ENCODE measurements at regions not wholly inside any gene's neighbourhood (a gene's known extent, or its start where the extent isn't known, plus 50 kb on each side); places are given as distances from the start of the nearest gene placed in this dataset.

DNA sequence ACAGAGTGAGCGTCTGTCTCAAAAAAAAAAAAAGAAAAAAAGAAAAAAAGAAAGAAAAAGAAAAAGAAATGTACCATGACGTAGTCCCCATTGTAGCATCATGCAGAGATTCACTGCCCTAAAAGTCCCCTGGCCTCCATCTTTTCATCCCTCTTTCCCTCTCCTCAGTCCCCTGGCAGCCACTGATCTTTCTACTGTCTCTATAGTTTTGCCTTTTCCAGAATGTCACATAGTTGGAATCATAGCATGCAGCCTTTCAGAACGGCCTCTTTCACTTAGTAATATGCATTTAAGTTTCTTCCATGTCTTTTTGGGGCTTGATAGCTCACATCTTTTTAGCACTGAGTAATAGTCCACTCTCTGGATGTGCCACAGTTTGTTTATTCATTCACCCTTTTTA lies 60.5 kb upstream of the NCOR2 start:
- DNase-seq, result no peak

DNA sequence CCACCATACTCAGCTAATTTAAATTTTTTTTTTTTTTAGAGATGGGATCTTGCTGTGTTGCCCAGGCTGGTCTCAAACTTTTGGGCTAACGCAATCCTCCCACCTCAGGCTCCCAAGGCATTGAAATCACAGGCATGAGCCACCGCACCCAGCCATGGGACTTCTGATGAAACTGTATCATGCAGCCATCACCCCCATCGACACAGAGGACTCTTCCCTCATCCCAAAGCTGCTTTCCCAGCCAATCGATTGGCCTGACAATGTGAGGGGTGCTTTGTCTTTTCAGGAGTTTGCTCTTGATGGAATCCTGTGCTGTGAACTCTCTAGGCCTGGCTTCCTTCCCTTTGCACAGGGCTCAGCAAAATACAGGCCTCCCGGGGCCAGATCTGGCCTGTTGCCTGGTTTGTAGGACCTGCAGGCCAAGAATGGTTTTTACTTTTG lies 59.6 kb upstream of the NCOR2 start:
- peak; percentile 23 for DNase-seq

DNA sequence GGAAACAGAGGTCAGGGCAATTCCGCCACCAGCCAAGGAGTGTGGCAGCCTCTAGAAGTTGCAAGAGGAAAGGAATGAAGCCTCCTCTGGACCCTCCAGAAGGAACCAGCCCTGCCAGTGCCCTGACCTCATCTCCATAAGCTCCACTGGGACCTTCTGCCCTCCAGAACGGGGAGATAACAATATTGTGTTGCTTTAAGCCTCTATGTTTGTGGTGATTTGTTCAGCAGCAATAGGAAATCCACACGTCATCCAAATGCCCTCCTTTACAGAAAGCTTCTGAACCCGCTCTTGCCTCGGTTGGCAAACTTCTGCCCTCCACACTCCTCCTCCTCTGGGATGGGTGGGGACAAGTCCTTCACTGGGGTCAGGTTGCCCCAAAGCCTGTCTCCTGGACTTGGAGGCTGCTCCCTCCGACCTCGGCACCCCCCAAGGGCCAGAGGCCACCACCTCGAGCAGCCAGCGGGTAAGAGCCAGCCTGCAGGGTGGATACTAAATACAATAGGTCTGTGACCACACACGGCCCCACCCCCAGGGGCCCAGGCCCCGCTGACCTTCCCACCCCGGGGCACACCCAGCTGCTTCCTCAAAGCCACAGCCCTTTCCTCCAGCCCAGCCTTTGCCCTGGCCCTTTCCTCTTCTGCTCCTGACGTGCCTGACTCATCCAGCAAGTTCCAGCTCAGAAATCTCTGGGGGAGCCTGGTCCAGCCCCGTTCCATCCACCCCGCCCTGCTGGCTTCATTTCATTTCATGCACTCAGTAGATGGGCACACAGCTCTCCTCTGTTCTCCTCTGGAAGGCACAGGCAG lies 58.7 kb upstream of the NCOR2 start:
- no peak for DNase-seq

DNA sequence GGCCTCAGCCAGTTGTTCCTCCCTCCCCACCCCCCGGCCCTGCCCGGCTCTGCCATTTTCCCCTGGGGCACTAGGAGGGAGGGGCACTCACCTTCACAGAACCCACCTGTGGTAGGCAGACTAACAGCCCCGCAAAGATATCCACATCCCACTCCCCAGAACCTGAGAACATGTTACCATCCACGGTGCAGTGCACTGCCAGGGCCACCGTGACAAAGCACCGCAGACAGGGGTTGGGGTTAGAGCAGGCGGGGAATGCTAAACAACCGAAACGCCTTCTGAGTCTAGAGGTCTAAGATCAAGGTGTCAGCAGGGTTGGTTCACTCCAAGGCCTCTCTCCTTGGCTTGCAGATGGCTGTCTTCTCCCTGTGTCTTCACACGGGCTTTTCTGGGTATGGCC lies 57.4 kb upstream of the NCOR2 start:
- no peak for DNase-seq

DNA sequence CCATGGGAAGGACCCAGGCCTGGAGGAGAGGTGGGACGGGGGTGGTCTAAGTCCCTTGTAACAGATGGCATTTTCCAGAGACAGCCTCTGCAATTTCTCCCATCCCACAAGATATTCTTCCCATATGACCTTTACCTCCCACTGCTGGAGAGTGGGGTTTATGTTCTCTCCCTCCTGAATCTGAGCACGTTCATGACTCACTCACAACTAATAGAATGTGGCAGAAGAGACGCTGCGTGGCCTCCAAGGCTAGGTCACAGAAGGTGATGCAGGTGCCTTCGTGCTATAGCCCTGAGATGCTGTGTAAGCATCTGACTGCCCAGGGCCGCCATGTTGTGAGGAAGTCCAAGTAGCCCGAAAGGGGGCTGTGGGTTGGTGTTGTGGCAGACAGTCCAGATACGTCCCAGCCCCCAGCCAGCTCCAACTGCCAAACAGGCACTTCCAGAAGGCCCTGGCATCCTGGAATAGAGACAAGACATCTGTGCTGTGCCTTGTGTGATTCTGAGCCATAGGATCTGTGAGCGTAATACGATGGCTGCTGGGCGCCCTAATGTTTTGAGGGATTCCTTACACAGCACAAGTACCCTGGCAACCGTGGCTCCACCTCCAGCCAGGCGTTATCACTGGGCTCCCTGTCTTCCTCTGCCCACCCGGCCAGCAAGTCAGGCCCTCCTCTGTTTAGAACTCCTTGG lies 56.1 kb upstream of the NCOR2 start:
- no peak for DNase-seq

DNA sequence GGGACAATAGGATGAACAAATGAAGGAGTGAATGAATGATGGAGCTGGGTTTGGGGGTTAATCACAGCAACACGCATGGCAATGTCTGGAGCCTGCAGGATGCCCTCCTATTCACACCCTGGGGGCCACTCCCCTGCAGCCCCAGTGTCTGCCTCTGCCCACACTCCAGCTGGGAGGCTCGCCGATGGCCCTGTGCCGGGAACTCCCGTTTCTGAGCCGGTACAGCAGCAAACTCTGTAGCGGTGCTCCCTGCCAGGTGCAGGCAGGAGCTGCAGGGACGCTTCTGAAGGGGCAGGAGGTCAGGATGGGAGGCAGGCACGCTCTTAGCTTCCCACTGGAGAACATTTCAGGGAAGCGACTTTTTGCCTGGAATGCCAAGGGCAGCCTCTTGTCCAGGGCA lies 55.4 kb upstream of the NCOR2 start:
- peak; percentile 24 for DNase-seq

DNA sequence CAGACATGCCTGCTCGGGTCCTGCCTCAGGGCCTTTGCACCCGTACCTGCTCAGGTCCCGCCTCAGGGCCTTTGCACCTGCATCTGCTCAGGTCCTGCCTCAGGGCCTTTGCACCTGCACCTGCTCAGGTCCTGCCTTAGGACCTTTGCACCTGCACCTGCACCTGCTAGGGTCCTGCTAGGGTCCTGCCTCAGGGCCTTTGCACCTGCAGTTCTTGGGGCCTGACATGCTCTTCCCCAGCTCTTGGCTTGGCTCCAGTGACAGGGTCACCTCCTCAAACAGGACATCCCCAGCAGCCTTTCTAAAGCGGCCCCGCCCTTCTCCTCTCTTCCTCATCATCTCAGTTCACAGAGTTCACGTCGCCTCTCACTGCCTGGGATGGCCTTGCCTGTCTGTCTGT lies 54.9 kb upstream of the NCOR2 start:
- peak; percentile 72 for DNase-seq

DNA sequence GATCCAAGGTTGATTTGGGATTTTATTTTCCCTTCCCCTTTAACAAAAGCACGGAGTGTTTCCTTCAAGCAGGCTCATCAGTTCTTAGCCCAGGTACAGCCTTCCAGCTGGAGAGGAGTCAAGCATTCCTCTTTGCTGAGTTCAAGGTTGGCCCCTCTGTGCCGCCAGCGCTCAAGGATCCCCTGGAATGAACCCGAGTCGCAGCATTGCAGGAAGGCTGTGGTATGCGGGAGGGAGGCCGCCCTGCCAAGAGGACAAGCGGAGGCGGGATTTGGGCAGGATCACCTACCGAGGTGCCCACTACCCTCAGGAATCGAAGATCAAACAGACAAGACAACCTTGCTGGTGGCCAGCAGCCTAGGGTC lies 53.9 kb upstream of the NCOR2 start:
- no peak for DNase-seq

DNA sequence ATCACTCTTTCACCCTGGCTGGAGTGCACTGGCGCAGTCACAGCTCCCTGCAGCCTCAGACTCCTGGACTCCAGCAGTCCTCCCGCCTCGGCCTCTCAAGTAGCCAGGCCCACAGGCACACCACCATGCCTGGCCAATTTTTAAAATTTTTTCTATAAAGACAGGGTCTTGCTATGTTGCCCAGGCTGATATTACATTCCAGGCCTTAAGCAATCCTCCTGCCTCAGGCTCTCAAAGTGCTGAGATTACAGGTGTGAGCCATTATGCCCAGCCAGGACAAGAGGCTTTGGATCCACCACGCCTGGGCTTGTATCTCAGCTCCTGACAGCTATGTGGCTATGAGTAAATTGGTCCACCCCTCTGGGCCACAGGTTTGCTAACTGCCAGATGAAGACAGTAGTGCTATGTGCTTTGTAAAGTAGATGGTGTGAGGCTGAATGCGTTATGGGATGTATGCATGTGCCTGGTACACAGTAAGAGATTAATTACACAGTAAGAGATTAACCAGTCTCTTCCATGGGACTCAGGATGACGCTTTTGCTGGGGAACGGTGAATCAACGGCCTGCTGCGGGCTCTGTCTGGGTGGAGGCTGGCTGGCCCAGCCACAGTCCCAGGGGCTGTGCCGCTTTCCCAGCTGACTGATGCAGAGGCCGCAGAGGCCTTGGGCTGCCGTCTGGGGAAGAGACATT lies 53.3 kb upstream of the NCOR2 start:
- no peak for DNase-seq

DNA sequence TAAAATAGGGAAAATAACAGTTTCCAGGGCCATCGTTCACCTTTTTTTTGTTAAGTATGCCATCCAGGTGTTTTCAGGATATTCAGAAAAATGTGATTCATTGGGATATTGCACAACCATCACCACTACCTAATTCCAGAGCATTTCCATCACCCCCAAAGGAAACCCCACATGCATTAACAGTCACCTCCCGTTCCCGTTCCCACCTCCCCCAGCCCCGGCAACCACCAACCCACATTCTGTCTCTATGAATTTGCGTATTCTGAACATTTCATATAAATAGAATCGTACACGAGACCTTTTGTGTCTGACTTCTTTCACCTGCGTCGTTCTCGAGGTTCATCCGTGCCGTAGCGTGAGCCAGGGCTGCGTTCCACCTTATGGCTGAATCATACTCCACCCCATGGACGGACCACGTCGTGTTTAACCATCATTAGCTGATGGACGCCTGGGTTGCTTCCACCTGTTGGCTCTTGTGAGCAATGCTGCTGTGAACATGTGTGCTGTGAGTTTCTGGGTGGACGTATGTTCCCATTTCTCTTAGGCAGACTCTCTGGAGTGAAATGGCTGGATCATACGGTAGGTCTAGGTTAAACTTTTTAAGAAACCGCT lies 51.0 kb upstream of the NCOR2 start:
- DNase-seq, result no peak

DNA sequence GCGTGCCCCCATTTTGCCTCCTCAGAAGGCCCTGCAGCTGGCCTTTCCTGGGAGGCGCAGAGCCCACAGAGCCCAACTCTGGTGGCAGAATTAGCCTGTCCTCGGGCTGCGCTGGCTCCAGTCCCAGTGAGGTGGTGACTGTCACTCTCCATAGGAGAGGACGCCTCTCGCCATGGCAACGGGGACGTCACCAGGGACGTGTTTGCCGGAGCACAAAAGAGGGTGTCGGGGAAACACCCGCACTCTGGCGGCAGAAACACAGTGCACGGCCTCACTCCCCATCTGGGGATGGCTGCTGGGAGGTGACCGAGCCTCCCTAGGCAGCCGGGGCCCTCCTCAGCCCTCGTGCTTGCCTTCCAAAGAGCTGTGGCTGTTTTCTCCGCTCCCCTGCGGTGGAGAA lies 50.2 kb upstream of the NCOR2 start:
- DNase-seq, result no peak

Data from RPMI8226 (cell line).